MCF 10A (cell line): ENCODE measurements at regions not wholly inside any gene's neighbourhood (a gene's known extent, or its start where the extent isn't known, plus 50 kb on each side); places are given as distances from the start of the nearest gene placed in this dataset.
A peak's percentile ranks its signal among the peaks of the same experiment; 100 is the strongest.

ENCODE experiments used
- BruUV-seq: library from RNA; stranded (reverse); fragments of 400-500 nt; replicated peaks from 2 replicates; lab custom pipeline; 2021; lab: Mats Ljungman, UMichigan
- CTCF ChIA-PET: fragments of 300-600 bp; sonication (Branson Sonifier 250); formaldehyde crosslinking; extraction: SDS; loops from one replicate; lab custom pipeline; 2021; ENCODE audit warnings: antibody characterized with exemption, inconsistent platforms; lab: Yijun Ruan, JAX
- POLR2A ChIA-PET: fragments of 300-600, 350-650 bp; sonication (Branson Sonifier 250); formaldehyde crosslinking; extraction: SDS; loops from one replicate; lab custom pipeline; 2020; ENCODE audit warnings: antibody characterized with exemption, inconsistent platforms; lab: Yijun Ruan, JAX
- DNase-seq: peaks from one replicate; pipeline ENCODE4 v3.0.0-alpha.2; 2018; ENCODE audit not compliant: unreplicated experiment
- H3K27ac Mint-ChIP-seq: one replicate; pipeline ENCODE4 v1.8.0; 2022; ENCODE audit warnings: mild to moderate bottlenecking, low read depth, mixed read lengths; ENCODE audit not compliant: unreplicated experiment
- H3K27me3 Mint-ChIP-seq: one replicate; pipeline ENCODE4 v1.8.0; 2022; ENCODE audit warnings: mixed read lengths; ENCODE audit not compliant: insufficient read depth, unreplicated experiment
- H3K36me3 Mint-ChIP-seq: one replicate; pipeline ENCODE4 v1.8.0; 2022; ENCODE audit warnings: mild to moderate bottlenecking, moderate library complexity, mixed read lengths; ENCODE audit not compliant: insufficient read depth, unreplicated experiment
- H3K4me1 Mint-ChIP-seq: one replicate; pipeline ENCODE4 v1.8.0; 2022; ENCODE audit warnings: mixed read lengths; ENCODE audit not compliant: insufficient read depth, unreplicated experiment
- H3K4me3 Mint-ChIP-seq: one replicate; pipeline ENCODE4 v1.8.0; 2022; ENCODE audit warnings: mild to moderate bottlenecking, moderate library complexity, mixed read lengths; ENCODE audit not compliant: unreplicated experiment
- H3K9me3 Mint-ChIP-seq: one replicate; pipeline ENCODE4 v1.8.0; 2022; ENCODE audit warnings: mixed read lengths; ENCODE audit not compliant: unreplicated experiment
- CTCF ChIP-seq: fragments of 200-600 bp; IDR thresholded peaks from one replicate; pipeline ENCODE4 v1.8.0; 2022; ENCODE audit warnings: antibody characterized with exemption, mild to moderate bottlenecking; ENCODE audit not compliant: unreplicated experiment
- intact Hi-C: fragments of 100-400 bp; cut with micrococcal nuclease; formaldehyde crosslinking; loops from 2 replicates; pipeline ENCODE4 v1.14.1; 2022

- BruUV-seq, result no TSS peak
- no peak overlapping the region for H3K4me3 Mint-ChIP-seq
- no peaks in the 10 kb centered on the region for H3K36me3 Mint-ChIP-seq
- intact Hi-C loops, result no loop called here
- no peak for DNase-seq
- POLR2A ChIA-PET, result interaction anchor here (0.7 kb wide), 1 partner anchor 903 kb away, joined by 3 read pairs; no protein-coding TSS in a partner anchor
- H3K9me3 Mint-ChIP-seq, result no peaks in the 10 kb centered on the region
- H3K4me1 Mint-ChIP-seq, result peaks cover 7% of the 10 kb centered on the region
- no peak for TF ChIP-seq CTCF
- H3K27ac Mint-ChIP-seq, result no peak overlapping the region
- CTCF ChIA-PET, result interaction anchor here (0.7 to 2.2 kb wide), 6 partner anchors 9 to 362 kb away, joined by 3 to 6 read pairs (median 4); no protein-coding TSS in a partner anchor
- H3K27me3 Mint-ChIP-seq, result no peaks in the 10 kb centered on the region
These were observed 157.6 kb downstream of the PAH start for GRCh38 chr12:102759466-102759865.

- no peak for DNase-seq
- peaks cover 7% of the 10 kb centered on the region for H3K4me1 Mint-ChIP-seq
- intact Hi-C loops, result no loop called here
- H3K4me3 Mint-ChIP-seq, result no peak overlapping the region
- BruUV-seq, result no TSS peak
- TF ChIP-seq CTCF, result no peak
- no peaks in the 10 kb centered on the region for H3K9me3 Mint-ChIP-seq
- no peak overlapping the region for H3K27ac Mint-ChIP-seq
- no peaks in the 10 kb centered on the region for H3K27me3 Mint-ChIP-seq
- H3K36me3 Mint-ChIP-seq, result no peaks in the 10 kb centered on the region
- CTCF ChIA-PET, result interaction anchor here (0.6 to 1.9 kb wide), 4 partner anchors 11 to 236 kb away, joined by 3 to 13 read pairs (median 4); no protein-coding TSS in a partner anchor
- POLR2A ChIA-PET, result no interaction called here
These were observed 159.2 kb downstream of the PAH start for GRCh38 chr12:102757882-102758226.

- TF ChIP-seq CTCF, result no peak
- CTCF ChIA-PET, result interaction anchor here (0.6 to 1.9 kb wide), 6 partner anchors 9 to 237 kb away, joined by 3 to 13 read pairs (median 4); no protein-coding TSS in a partner anchor
- Mint-ChIP-seq H3K9me3 (no peaks in the 10 kb centered on the region), H3K4me1 (peaks cover 7% of the 10 kb centered on the region), H3K4me3 (no peak overlapping the region), H3K36me3 (no peaks in the 10 kb centered on the region), H3K27me3 (no peaks in the 10 kb centered on the region), H3K27ac (peak overlapping the region; percentile 33)
- peak; percentile 23 for DNase-seq
- POLR2A ChIA-PET, result interaction anchor here (0.6 kb wide), 1 partner anchor 43 kb away, joined by 3 read pairs; no protein-coding TSS in a partner anchor
- BruUV-seq, result no TSS peak
- intact Hi-C loops, result no loop called here
These were observed 159.7 kb downstream of the PAH start for GRCh38 chr12:102757154-102757881.

- Mint-ChIP-seq H3K27ac (no peak overlapping the region), H3K4me1 (peaks cover 7% of the 10 kb centered on the region), H3K9me3 (no peaks in the 10 kb centered on the region), H3K27me3 (no peaks in the 10 kb centered on the region), H3K4me3 (no peak overlapping the region), H3K36me3 (no peaks in the 10 kb centered on the region)
- POLR2A ChIA-PET, result no interaction called here
- intact Hi-C loops, result no loop called here
- CTCF ChIA-PET, result interaction anchor here (1.0 to 1.9 kb wide), 2 partner anchors 12 to 17 kb away, joined by 3 to 13 read pairs; no protein-coding TSS in a partner anchor
- no peak for DNase-seq
- no peak for TF ChIP-seq CTCF
- no TSS peak for BruUV-seq
These were observed 160.5 kb downstream of the PAH start for GRCh38 chr12:102756530-102756929.
